GM23338 (cell line): ENCODE measurements at regions not wholly inside any gene's neighbourhood (a gene's known extent, or its start where the extent isn't known, plus 50 kb on each side); places are given as distances from the start of the nearest gene placed in this dataset.

Source experiments
- ATAC-seq: fragments of 200-7000 bp; cut with Tn5 transposase; 3 replicates; pipeline ENCODE4 v1.9.1; 2020
- DNase-seq: peaks from one replicate; pipeline ENCODE4 v3.0.0-alpha.2; 2015; ENCODE audit warnings: low spot score
- H2AFZ ChIP-seq: fragments of 200-600 bp; sonication (generic); 2 replicates; pipeline ENCODE4 v1.8.0; 2016; ENCODE audit warnings: antibody characterized with exemption, mild to moderate bottlenecking, moderate library complexity
- H3F3A ChIP-seq: fragments of 200-600 bp; sonication (generic); replicated peaks from 2 replicates; pipeline ENCODE4 v1.8.0; 2017; ENCODE audit warnings: antibody characterized with exemption, mixed run types, low read depth
- H3K27ac ChIP-seq: fragments of 200-600 bp; sonication (generic); 2 replicates; pipeline ENCODE4 v1.6.1; 2016; ENCODE audit warnings: low read depth
- H3K27me3 ChIP-seq: fragments of 200-600 bp; sonication (generic); 2 replicates; pipeline ENCODE4 v1.8.0; 2016; ENCODE audit warnings: mild to moderate bottlenecking, mixed run types, moderate library complexity; ENCODE audit not compliant: insufficient read depth
- H3K36me3 ChIP-seq: fragments of 200-600 bp; sonication (generic); 2 replicates; pipeline ENCODE4 v1.8.0; 2016; ENCODE audit warnings: mild to moderate bottlenecking; ENCODE audit not compliant: insufficient read depth
- H3K4me1 ChIP-seq: fragments of 200-600 bp; sonication (generic); 2 replicates; pipeline ENCODE4 v1.8.0; 2016; ENCODE audit warnings: mild to moderate bottlenecking, moderate library complexity; ENCODE audit not compliant: insufficient read depth
- H3K4me2 ChIP-seq: fragments of 200-600 bp; sonication (generic); 2 replicates; pipeline ENCODE4 v1.7.1; 2017; ENCODE audit warnings: mixed run types
- H3K4me3 ChIP-seq: fragments of 200-600 bp; sonication (generic); 2 replicates; pipeline ENCODE4 v1.6.1; 2016; ENCODE audit warnings: mixed run types
- H3K79me2 ChIP-seq: fragments of 200-600 bp; sonication (generic); replicated peaks from 2 replicates; pipeline ENCODE4 v1.8.0; 2017; ENCODE audit warnings: mild to moderate bottlenecking; ENCODE audit not compliant: insufficient read depth
- H3K9me2 ChIP-seq: fragments of 200-600 bp; sonication (generic); 2 replicates; pipeline ENCODE4 v1.8.0; 2017; ENCODE audit not compliant: insufficient read depth
- H4K20me1 ChIP-seq: fragments of 200-600 bp; sonication (generic); replicated peaks from 2 replicates; pipeline ENCODE4 v1.8.0; 2017; ENCODE audit warnings: mild to moderate bottlenecking; ENCODE audit not compliant: insufficient read depth
- H3K27ac Mint-ChIP-seq: 2 replicates; pipeline ENCODE4 v1.8.0; 2020; ENCODE audit warnings: inconsistent platforms, mild to moderate bottlenecking, moderate library complexity, mixed read lengths
- H3K27me3 Mint-ChIP-seq: 3 replicates; pipeline ENCODE4 v1.8.0; 2022; ENCODE audit warnings: low read depth, mild to moderate bottlenecking, moderate library complexity, mixed read lengths, inconsistent platforms; ENCODE audit not compliant: insufficient read depth, poor library complexity
- H3K36me3 Mint-ChIP-seq: 3 replicates; pipeline ENCODE4 v1.8.0; 2021; ENCODE audit warnings: low read depth, mild to moderate bottlenecking, inconsistent platforms, moderate library complexity, mixed read lengths
- H3K4me1 Mint-ChIP-seq: 3 replicates; pipeline ENCODE4 v1.8.0; 2020; ENCODE audit warnings: mild to moderate bottlenecking, inconsistent platforms, mixed read lengths
- H3K4me3 Mint-ChIP-seq: 3 replicates; pipeline ENCODE4 v1.8.0; 2021; ENCODE audit warnings: moderate library complexity, mild to moderate bottlenecking, inconsistent platforms, mixed read lengths
- H3K9me3 Mint-ChIP-seq: 3 replicates; pipeline ENCODE4 v1.8.0; 2020; ENCODE audit warnings: moderate library complexity, mild to moderate bottlenecking, inconsistent platforms, mixed read lengths
- EZH2 ChIP-seq: fragments of 200-600 bp; sonication (generic); IDR thresholded peaks from one replicate; pipeline ENCODE4 v1.8.0; 2017; ENCODE audit warnings: antibody characterized with exemption, mild to moderate bottlenecking, low read depth; ENCODE audit not compliant: unreplicated experiment
- EZH2phosphoT487 ChIP-seq: fragments of 200-600 bp; sonication (generic); IDR thresholded peaks from one replicate; pipeline ENCODE4 v1.8.1; 2018; ENCODE audit warnings: antibody characterized with exemption; ENCODE audit not compliant: unreplicated experiment
- JUNB ChIP-seq: IDR thresholded peaks from one replicate; pipeline ENCODE4 v1.6.1; 2016; ENCODE audit warnings: antibody characterized with exemption; ENCODE audit not compliant: unreplicated experiment
- NANOG ChIP-seq: IDR thresholded peaks from 2 replicates; pipeline ENCODE4 v1.6.1; 2016; ENCODE audit warnings: antibody characterized with exemption, borderline replicate concordance
- POLR2AphosphoS5 ChIP-seq: IDR thresholded peaks from 2 replicates; pipeline ENCODE4 v1.6.1; 2016; ENCODE audit warnings: antibody characterized with exemption, low read depth
- STAT1 ChIP-seq: IDR thresholded peaks from one replicate; pipeline ENCODE4 v1.6.1; 2016; ENCODE audit warnings: antibody characterized with exemption; ENCODE audit not compliant: unreplicated experiment
- ZNF331 ChIP-seq: fragments of 250-450 bp; sonication (Bioruptor Pico); IDR thresholded peaks from 2 replicates; pipeline ENCODE4 v1.5.0; 2020; ENCODE audit warnings: low read depth, mild to moderate bottlenecking, moderate library complexity
- ZNF462 ChIP-seq: fragments of 250-450 bp; sonication (Bioruptor Pico); IDR thresholded peaks from 2 replicates; pipeline ENCODE4 v1.5.0; 2020; ENCODE audit warnings: mild to moderate bottlenecking, moderate library complexity
- TF ChIP-seq, protein P1 (sequence below), 2 experiments: fragments of 200-600 bp in 1 of 2; sonication (generic) in 1 of 2; conservative IDR thresholded peaks; 2 replicates each; pipeline versions ENCODE4 v1.5.1 to v1.6.1; 2016 to 2017; ENCODE audit warnings: antibody characterized with exemption in 2 of 2, low read depth in 2 of 2, mild to moderate bottlenecking in 2 of 2, moderate library complexity in 1 of 2
- TF ChIP-seq, protein P2 (sequence below): IDR thresholded peaks from 2 replicates; pipeline ENCODE4 v1.6.1; 2016; ENCODE audit warnings: antibody characterized with exemption

- Histone ChIP-seq H3K9me2 (no peaks in the 10 kb centered on the region), H3K4me2 (no peak overlapping the region), H3K36me3 (no peaks in the 10 kb centered on the region), H3K4me3 (no peak overlapping the region), H2AFZ (no peak overlapping the region), H3F3A (no peaks in the 10 kb centered on the region), H3K79me2 (no peaks in the 10 kb centered on the region), H3K27me3 (no peaks in the 10 kb centered on the region), H4K20me1 (no peaks in the 10 kb centered on the region), H3K27ac (no peak overlapping the region), H3K4me1 (no peaks in the 10 kb centered on the region; the same call in 1 of the 2 replicates)
- TF ChIP-seq ZNF331 (CRISPR knock-in tag) (no peak), JUNB (no peak)
- Mint-ChIP-seq H3K9me3 (peaks cover 11% of the 10 kb centered on the region; the same call in 2 of the 3 replicates), H3K4me1 (peaks cover 2% of the 10 kb centered on the region; the same call in 2 of the 3 replicates), H3K4me3 (no peak overlapping the region), H3K36me3 (no peaks in the 10 kb centered on the region), H3K27me3 (peaks cover 11% of the 10 kb centered on the region), H3K27ac (no peak overlapping the region)
- ATAC-seq (no peak), DNase-seq (no peak)
These were observed 75.0 kb downstream of the PDGFA start for GRCh38 chr7:444606-445005.

DNA sequence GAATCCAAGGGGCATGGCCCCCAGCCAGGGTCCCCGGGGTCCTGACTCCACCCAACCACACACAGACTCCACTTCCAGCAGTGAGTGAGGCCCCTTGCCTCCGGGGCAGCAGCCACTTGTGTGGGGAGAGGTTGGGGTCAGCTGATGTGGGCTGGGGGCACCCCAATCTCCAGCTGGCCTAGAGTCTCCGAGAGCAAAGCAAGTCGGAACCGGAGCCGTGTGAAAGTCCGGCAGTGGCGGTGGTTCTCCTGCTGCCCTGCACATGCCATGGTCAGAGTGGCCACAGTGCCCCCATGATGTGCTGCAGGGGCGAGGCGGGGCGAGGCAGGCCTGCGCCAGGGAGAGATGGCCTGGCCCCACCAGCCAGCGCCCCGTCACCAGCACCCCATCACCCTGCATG, 74.6 kb downstream of the PDGFA start:
- no peak overlapping the region for H3K4me3 Mint-ChIP-seq
- H3K27me3 Mint-ChIP-seq: peaks cover 11% of the 10 kb centered on the region
- H3K4me2 ChIP-seq: no peak overlapping the region
- H3K79me2 ChIP-seq: no peaks in the 10 kb centered on the region
- H3K9me2 ChIP-seq: no peaks in the 10 kb centered on the region
- H3K9me3 Mint-ChIP-seq: peaks cover 11% of the 10 kb centered on the region; the same call in 2 of the 3 replicates
- H2AFZ ChIP-seq: no peak overlapping the region
- H3K4me3 ChIP-seq: no peak overlapping the region
- no peaks in the 10 kb centered on the region for H3K36me3 Mint-ChIP-seq
- H3K4me1 ChIP-seq: no peaks in the 10 kb centered on the region; the same call in 1 of the 2 replicates
- no peak for DNase-seq
- no peaks in the 10 kb centered on the region for H4K20me1 ChIP-seq
- no peak overlapping the region for H3K27ac ChIP-seq
- no peaks in the 10 kb centered on the region for H3K36me3 ChIP-seq
- H3K27me3 ChIP-seq: no peaks in the 10 kb centered on the region
- H3K4me1 Mint-ChIP-seq: peaks cover 6% of the 10 kb centered on the region
- no peak overlapping the region for H3K27ac Mint-ChIP-seq
- ATAC-seq: no peak
- no peaks in the 10 kb centered on the region for H3F3A ChIP-seq
- TF ChIP-seq, protein P1, sequence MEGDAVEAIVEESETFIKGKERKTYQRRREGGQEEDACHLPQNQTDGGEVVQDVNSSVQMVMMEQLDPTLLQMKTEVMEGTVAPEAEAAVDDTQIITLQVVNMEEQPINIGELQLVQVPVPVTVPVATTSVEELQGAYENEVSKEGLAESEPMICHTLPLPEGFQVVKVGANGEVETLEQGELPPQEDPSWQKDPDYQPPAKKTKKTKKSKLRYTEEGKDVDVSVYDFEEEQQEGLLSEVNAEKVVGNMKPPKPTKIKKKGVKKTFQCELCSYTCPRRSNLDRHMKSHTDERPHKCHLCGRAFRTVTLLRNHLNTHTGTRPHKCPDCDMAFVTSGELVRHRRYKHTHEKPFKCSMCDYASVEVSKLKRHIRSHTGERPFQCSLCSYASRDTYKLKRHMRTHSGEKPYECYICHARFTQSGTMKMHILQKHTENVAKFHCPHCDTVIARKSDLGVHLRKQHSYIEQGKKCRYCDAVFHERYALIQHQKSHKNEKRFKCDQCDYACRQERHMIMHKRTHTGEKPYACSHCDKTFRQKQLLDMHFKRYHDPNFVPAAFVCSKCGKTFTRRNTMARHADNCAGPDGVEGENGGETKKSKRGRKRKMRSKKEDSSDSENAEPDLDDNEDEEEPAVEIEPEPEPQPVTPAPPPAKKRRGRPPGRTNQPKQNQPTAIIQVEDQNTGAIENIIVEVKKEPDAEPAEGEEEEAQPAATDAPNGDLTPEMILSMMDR (conservative IDR thresholded peaks at IDR 0.05; ENCODE audit: low read depth in 2 of 2): no peak
- TF ChIP-seq STAT1: no peak
- TF ChIP-seq EZH2: no peak
- TF ChIP-seq, protein P2, sequence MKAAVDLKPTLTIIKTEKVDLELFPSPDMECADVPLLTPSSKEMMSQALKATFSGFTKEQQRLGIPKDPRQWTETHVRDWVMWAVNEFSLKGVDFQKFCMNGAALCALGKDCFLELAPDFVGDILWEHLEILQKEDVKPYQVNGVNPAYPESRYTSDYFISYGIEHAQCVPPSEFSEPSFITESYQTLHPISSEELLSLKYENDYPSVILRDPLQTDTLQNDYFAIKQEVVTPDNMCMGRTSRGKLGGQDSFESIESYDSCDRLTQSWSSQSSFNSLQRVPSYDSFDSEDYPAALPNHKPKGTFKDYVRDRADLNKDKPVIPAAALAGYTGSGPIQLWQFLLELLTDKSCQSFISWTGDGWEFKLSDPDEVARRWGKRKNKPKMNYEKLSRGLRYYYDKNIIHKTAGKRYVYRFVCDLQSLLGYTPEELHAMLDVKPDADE: no peak
- TF ChIP-seq NANOG: no peak
- no peak for TF ChIP-seq ZNF331 (CRISPR knock-in tag)
- no peak for TF ChIP-seq POLR2AphosphoS5
- TF ChIP-seq JUNB: no peak
- TF ChIP-seq EZH2phosphoT487: no peak
- TF ChIP-seq ZNF462 (CRISPR knock-in tag): no peak
